Stomach (tissue), 4 donors: ENCODE measurements at regions not wholly inside any gene's neighbourhood (a gene's known extent, or its start where the extent isn't known, plus 50 kb on each side); places are given as distances from the start of the nearest gene placed in this dataset.

Source experiments
- EP300 ChIP-seq: sonication (generic); formaldehyde crosslinking; IDR thresholded peaks from one replicate; pipeline ENCODE4 v1.6.1; 2017; ENCODE audit warnings: antibody characterized with exemption
- POLR2A ChIP-seq, 4 donors: fragments of 450-650 bp; IDR thresholded peaks; one replicate each; pipeline ENCODE4 v1.6.1; 2016; ENCODE audit warnings: antibody characterized with exemption in 4 of 4, control low read depth in 2 of 4, mild to moderate bottlenecking in 1 of 4, moderate library complexity in 1 of 4
- POLR2AphosphoS5 ChIP-seq, 3 donors: sonication (generic); formaldehyde crosslinking; IDR thresholded peaks; one replicate each; pipeline ENCODE4 v1.6.1; 2016; ENCODE audit warnings: antibody characterized with exemption in 3 of 3
- TF ChIP-seq, protein P1 (sequence below), 7 experiments: fragments of 450-650 bp in 4 of 7; fragments of 200-600 bp in 3 of 7; sonication (generic) in 3 of 7; IDR thresholded peaks; one replicate each; pipeline ENCODE4 v1.5.1; 2016 to 2019; ENCODE audit warnings: antibody characterized with exemption in 7 of 7, control low read depth in 2 of 7, mild to moderate bottlenecking in 1 of 7

DNA sequence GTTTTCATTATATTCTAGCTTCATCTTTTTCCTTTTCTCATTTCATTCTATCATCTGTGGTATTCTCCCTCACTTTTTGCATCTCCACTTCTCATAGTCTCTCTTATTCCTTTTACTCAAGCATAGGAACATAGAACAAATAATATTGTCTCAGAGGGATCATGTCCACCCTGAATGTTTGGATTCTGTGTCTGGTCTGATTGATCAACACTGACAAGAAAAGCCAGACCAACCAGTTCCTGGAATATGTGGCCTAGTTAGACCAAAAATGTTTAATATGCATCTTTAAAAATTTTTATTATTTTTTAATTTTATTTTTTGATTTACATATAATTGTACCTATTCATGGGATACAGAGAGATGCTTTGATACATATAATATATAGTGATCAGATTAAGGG lies 212.0 kb upstream of the ALCAM start:
- TF ChIP-seq, protein P1, sequence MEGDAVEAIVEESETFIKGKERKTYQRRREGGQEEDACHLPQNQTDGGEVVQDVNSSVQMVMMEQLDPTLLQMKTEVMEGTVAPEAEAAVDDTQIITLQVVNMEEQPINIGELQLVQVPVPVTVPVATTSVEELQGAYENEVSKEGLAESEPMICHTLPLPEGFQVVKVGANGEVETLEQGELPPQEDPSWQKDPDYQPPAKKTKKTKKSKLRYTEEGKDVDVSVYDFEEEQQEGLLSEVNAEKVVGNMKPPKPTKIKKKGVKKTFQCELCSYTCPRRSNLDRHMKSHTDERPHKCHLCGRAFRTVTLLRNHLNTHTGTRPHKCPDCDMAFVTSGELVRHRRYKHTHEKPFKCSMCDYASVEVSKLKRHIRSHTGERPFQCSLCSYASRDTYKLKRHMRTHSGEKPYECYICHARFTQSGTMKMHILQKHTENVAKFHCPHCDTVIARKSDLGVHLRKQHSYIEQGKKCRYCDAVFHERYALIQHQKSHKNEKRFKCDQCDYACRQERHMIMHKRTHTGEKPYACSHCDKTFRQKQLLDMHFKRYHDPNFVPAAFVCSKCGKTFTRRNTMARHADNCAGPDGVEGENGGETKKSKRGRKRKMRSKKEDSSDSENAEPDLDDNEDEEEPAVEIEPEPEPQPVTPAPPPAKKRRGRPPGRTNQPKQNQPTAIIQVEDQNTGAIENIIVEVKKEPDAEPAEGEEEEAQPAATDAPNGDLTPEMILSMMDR (IDR thresholded peaks at IDR 0.05) = no peak
- TF ChIP-seq POLR2A (IDR thresholded peaks at IDR 0.05) (no peak), EP300 (no peak), POLR2AphosphoS5 (IDR thresholded peaks at IDR 0.05) (no peak)
